Keratinocyte (primary cell): ENCODE measurements at regions not wholly inside any gene's neighbourhood (a gene's known extent, or its start where the extent isn't known, plus 50 kb on each side); places are given as distances from the start of the nearest gene placed in this dataset.

Source experiments
- DNase-seq: peaks from one replicate; pipeline ENCODE4 v3.0.0-alpha.2; 2011; ENCODE audit warnings: low read depth, missing footprints, low spot score
- FAIRE-seq: peaks from 2 replicates; lab custom pipeline; 2011; peaks lifted over from hg19 to GRCh38; lab: Jason Lieb, UNC
- H2AFZ ChIP-seq: 2 replicates; pipeline ENCODE4 v1.6.0; 2012; ENCODE audit warnings: low read length, control low read depth, inconsistent platforms; ENCODE audit not compliant: control insufficient read depth
- H3K27ac ChIP-seq: 2 replicates; pipeline ENCODE4 v1.5.1; 2011; ENCODE audit warnings: low read length; ENCODE audit not compliant: control insufficient read depth, insufficient read depth
- H3K27me3 ChIP-seq: 3 replicates; pipeline ENCODE4 v1.6.0; 2011; ENCODE audit warnings: low read length; ENCODE audit not compliant: control insufficient read depth, insufficient read depth; ENCODE audit errors: extremely low read depth
- H3K36me3 ChIP-seq, 2 experiments: 2 replicates in 1 of 2; 3 replicates in 1 of 2; pipeline ENCODE4 v1.5.1; 2011; ENCODE audit warnings: low read length in 2 of 2, mild to moderate bottlenecking in 1 of 2; ENCODE audit not compliant: control insufficient read depth in 2 of 2, insufficient read depth in 2 of 2; ENCODE audit errors: extremely low read depth in 1 of 2
- H3K4me1 ChIP-seq: 3 replicates; pipeline ENCODE4 v1.5.1; 2011; ENCODE audit warnings: low read length; ENCODE audit not compliant: control insufficient read depth, insufficient read depth; ENCODE audit errors: extremely low read depth
- H3K4me2 ChIP-seq: 3 replicates; pipeline ENCODE4 v1.6.0; 2011; ENCODE audit warnings: low read depth, low read length; ENCODE audit not compliant: control insufficient read depth, insufficient read depth; ENCODE audit errors: extremely low read depth
- H3K4me3 ChIP-seq, 3 experiments: fragments of 200-600 bp in 1 of 3; sonication (generic) in 1 of 3; 2 replicates in 2 of 3; 3 replicates in 1 of 3; pipeline ENCODE4 v1.5.1; 2011 to 2016; ENCODE audit warnings: low read length in 3 of 3, mild to moderate bottlenecking in 3 of 3, control low read depth in 2 of 3, inconsistent platforms in 1 of 3, low read depth in 1 of 3, mixed read lengths in 1 of 3, mixed run types in 1 of 3, moderate library complexity in 1 of 3; ENCODE audit not compliant: control insufficient read depth in 2 of 3, insufficient read depth in 2 of 3; ENCODE audit errors: extremely low read depth in 1 of 3
- H3K79me2 ChIP-seq: 2 replicates; pipeline ENCODE4 v1.6.0; 2012; ENCODE audit warnings: low read length; ENCODE audit not compliant: control insufficient read depth, insufficient read depth
- H3K9ac ChIP-seq: 3 replicates; pipeline ENCODE4 v1.6.0; 2011; ENCODE audit warnings: low read length; ENCODE audit not compliant: control insufficient read depth, insufficient read depth; ENCODE audit errors: extremely low read depth
- H3K9me1 ChIP-seq: 3 replicates; pipeline ENCODE4 v1.6.0; 2011; ENCODE audit warnings: low read length; ENCODE audit not compliant: control insufficient read depth, insufficient read depth; ENCODE audit errors: extremely low read depth
- H3K9me3 ChIP-seq: 2 replicates; pipeline ENCODE4 v1.5.1; 2012; ENCODE audit warnings: low read depth, low read length; ENCODE audit not compliant: control insufficient read depth
- H4K20me1 ChIP-seq: 3 replicates; pipeline ENCODE4 v1.6.0; 2011; ENCODE audit warnings: low read length; ENCODE audit not compliant: control insufficient read depth, insufficient read depth; ENCODE audit errors: extremely low read depth
- EZH2 ChIP-seq: IDR thresholded peaks from one replicate; pipeline ENCODE4 v1.6.1; 2012; ENCODE audit warnings: inconsistent platforms, mild to moderate bottlenecking, low read length, moderate library complexity
- dilution Hi-C: fragments of 300-500 bp; cut with MboI; formaldehyde crosslinking; loops from one replicate; pipeline ENCODE4 v1.7.0; 2020; ENCODE audit warnings: low sequenced_read_pairs; ENCODE audit not compliant: extremely low pct_ligation_motif_present
- TF ChIP-seq, protein P1 (sequence below), 3 experiments: IDR thresholded peaks in 1 of 3; conservative IDR thresholded peaks in 1 of 3; optimal IDR thresholded peaks in 1 of 3; 2 replicates in 2 of 3; 3 replicates in 1 of 3; pipeline versions ENCODE3 to v1.5.1; 2011; ENCODE audit warnings: low read length in 3 of 3, mild to moderate bottlenecking in 3 of 3, moderate library complexity in 2 of 3, control low read depth in 1 of 3, inconsistent platforms in 1 of 3; ENCODE audit not compliant: insufficient read depth in 2 of 3; ENCODE audit errors: extremely low read depth in 1 of 3

GRCh38 chr5:63053019-63053638 lies 474.5 kb downstream of the LRRC70 start:
- DNase-seq (no peak), FAIRE-seq (no peak)
- Histone ChIP-seq H2AFZ (no peak overlapping the region), H3K27me3 (no peaks in the 10 kb centered on the region), H4K20me1 (no peaks in the 10 kb centered on the region), H3K36me3 (no peaks in the 10 kb centered on the region), H3K79me2 (no peaks in the 10 kb centered on the region), H3K4me1 (no peaks in the 10 kb centered on the region), H3K4me2 (no peak overlapping the region), H3K9me3 (no peaks in the 10 kb centered on the region), H3K4me3 (no peak overlapping the region), H3K9me1 (no peaks in the 10 kb centered on the region), H3K9ac (no peak overlapping the region), H3K27ac (no peak overlapping the region)
- dilution Hi-C loops = no loop called here
- no peak for TF ChIP-seq EZH2
- TF ChIP-seq, protein P1, sequence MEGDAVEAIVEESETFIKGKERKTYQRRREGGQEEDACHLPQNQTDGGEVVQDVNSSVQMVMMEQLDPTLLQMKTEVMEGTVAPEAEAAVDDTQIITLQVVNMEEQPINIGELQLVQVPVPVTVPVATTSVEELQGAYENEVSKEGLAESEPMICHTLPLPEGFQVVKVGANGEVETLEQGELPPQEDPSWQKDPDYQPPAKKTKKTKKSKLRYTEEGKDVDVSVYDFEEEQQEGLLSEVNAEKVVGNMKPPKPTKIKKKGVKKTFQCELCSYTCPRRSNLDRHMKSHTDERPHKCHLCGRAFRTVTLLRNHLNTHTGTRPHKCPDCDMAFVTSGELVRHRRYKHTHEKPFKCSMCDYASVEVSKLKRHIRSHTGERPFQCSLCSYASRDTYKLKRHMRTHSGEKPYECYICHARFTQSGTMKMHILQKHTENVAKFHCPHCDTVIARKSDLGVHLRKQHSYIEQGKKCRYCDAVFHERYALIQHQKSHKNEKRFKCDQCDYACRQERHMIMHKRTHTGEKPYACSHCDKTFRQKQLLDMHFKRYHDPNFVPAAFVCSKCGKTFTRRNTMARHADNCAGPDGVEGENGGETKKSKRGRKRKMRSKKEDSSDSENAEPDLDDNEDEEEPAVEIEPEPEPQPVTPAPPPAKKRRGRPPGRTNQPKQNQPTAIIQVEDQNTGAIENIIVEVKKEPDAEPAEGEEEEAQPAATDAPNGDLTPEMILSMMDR (optimal IDR thresholded peaks at IDR 0.05 in 1 of 3, IDR thresholded peaks at IDR 0.05 in 1 of 3, conservative IDR thresholded peaks at IDR 0.05 in 1 of 3; ENCODE audit: extremely low read depth in 1 of 3, insufficient read depth in 2 of 3, low read length in 3 of 3) = no peak

DNA sequence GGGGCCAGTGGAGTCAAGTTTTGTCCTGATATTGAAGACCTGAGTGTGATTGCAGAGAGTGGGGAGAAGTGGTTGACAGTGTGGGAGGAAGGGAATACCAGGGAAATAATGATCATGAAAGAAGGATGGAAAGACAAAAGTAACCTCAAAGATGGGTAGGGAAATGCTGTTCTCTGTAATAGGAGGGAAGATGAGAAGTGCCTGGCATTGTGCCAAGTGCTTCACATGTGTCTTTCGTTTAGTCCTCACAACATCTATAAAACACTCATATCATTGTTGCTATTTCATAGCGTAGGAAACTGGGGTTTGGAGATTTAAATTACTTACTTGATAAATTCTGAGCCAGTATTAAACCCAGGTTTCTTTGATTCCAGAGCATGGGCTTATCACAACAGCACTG lies 472.3 kb downstream of the LRRC70 start:
- Histone ChIP-seq H3K4me3 (no peak overlapping the region), H3K4me2 (no peak overlapping the region), H3K9me1 (no peaks in the 10 kb centered on the region), H4K20me1 (no peaks in the 10 kb centered on the region), H3K9ac (no peak overlapping the region), H3K9me3 (no peaks in the 10 kb centered on the region), H3K79me2 (no peaks in the 10 kb centered on the region), H3K36me3 (no peaks in the 10 kb centered on the region), H2AFZ (no peak overlapping the region), H3K27me3 (no peaks in the 10 kb centered on the region), H3K4me1 (no peaks in the 10 kb centered on the region), H3K27ac (no peak overlapping the region)
- FAIRE-seq = no peak
- no peak for TF ChIP-seq EZH2
- TF ChIP-seq, protein P1 (optimal IDR thresholded peaks at IDR 0.05 in 1 of 3, IDR thresholded peaks at IDR 0.05 in 1 of 3, conservative IDR thresholded peaks at IDR 0.05 in 1 of 3; ENCODE audit: extremely low read depth in 1 of 3, insufficient read depth in 2 of 3, low read length in 3 of 3) = no peak
- dilution Hi-C loops = no loop called here
- no peak for DNase-seq
